Lower leg skin (tissue), 3 donors: ENCODE measurements at regions not wholly inside any gene's neighbourhood (a gene's known extent, or its start where the extent isn't known, plus 50 kb on each side); places are given as distances from the start of the nearest gene placed in this dataset.

ENCODE experiments used
- CTCF ChIP-seq, 3 donors: fragments of 450-650 bp; IDR thresholded peaks; one replicate each; pipeline ENCODE4 v1.5.1; 2016; ENCODE audit warnings: antibody characterized with exemption in 3 of 3, mild to moderate bottlenecking in 3 of 3, moderate library complexity in 2 of 3
- POLR2A ChIP-seq, 2 donors: fragments of 450-650 bp; IDR thresholded peaks; one replicate each; pipeline ENCODE4 v1.6.1; 2016 to 2017; ENCODE audit warnings: antibody characterized with exemption in 2 of 2, mild to moderate bottlenecking in 1 of 2, moderate library complexity in 1 of 2

DNA sequence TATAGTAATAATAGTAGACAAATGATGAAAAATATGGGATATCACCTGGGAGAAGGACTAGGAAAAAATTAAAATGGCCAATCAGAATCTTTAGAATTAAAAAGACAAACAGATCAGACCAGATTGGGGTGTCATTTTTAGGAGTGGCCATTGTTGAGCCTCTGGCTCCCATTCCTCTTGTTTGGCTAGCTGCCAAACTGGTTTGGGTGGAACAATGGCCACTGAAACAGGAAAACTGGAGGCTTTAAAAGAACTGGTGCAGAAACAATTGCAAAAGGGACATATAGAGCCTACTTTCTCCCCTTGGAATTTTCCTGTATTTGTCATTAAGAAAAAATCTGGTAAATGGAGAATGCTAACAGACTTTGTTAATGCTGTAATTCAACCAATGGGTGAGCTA, 294.8 kb upstream of the DKK2 start:
- TF ChIP-seq CTCF (IDR thresholded peaks at IDR 0.05) (no peak), POLR2A (IDR thresholded peaks at IDR 0.05) (no peak)
